Psoas muscle (tissue), 7 donors: ENCODE measurements at regions not wholly inside any gene's neighbourhood (a gene's known extent, or its start where the extent isn't known, plus 50 kb on each side); places are given as distances from the start of the nearest gene placed in this dataset.
"Not testable (repeated sequence)": the region's sequence is repeated elsewhere in the genome, so short reads cannot be mapped to it uniquely, and the experiment has no call there.

ENCODE experiments used
- ATAC-seq, 4 donors: fragments of 200-7000 bp; cut with Tn5 transposase; one replicate each; pipeline ENCODE4 v1.9.1; 2020; ENCODE audit warnings: moderate library complexity in 3 of 4, mild to moderate bottlenecking in 2 of 4
- DNase-seq, 2 donors: peaks; one replicate each; pipeline ENCODE4 v3.0.0-alpha.2; 2020
- H3K27ac ChIP-seq: fragments of 200-600 bp; one replicate; pipeline ENCODE4 v1.8.0; 2022
- H3K27me3 ChIP-seq, 3 donors: fragments of 200-600 bp in 1 of 3; one replicate each; pipeline versions ENCODE4 v1.6.1 to v1.8.0; 2013 to 2022; ENCODE audit warnings: low read length in 2 of 3, mild to moderate bottlenecking in 2 of 3, moderate library complexity in 1 of 3; ENCODE audit not compliant: insufficient read depth in 3 of 3
- H3K36me3 ChIP-seq, 2 donors: fragments of 200-600 bp in 1 of 2; one replicate each; pipeline versions ENCODE4 v1.6.1 to v1.8.0; 2013 to 2022; ENCODE audit warnings: low read depth in 1 of 2, mild to moderate bottlenecking in 1 of 2, moderate library complexity in 1 of 2; ENCODE audit not compliant: insufficient read depth in 1 of 2
- H3K4me1 ChIP-seq: fragments of 200-600 bp; one replicate; pipeline ENCODE4 v1.8.0; 2022
- H3K4me3 ChIP-seq: fragments of 200-600 bp; one replicate; pipeline ENCODE4 v1.8.0; 2022; ENCODE audit warnings: mild to moderate bottlenecking
- H3K9me3 ChIP-seq: fragments of 200-600 bp; one replicate; pipeline ENCODE4 v1.8.0; 2022
- CTCF ChIP-seq: fragments of 200-600 bp; IDR thresholded peaks from one replicate; pipeline ENCODE4 v1.8.0; 2022; ENCODE audit warnings: antibody characterized with exemption
- WGBS, 3 donors: extraction: QIAGEN DNeasy Blood & Tissue Kit; methylation state at CpG; one replicate each; pipeline versions ENCODE4 v1.1.6 to v1.1.7; 2013; 5-methylcytosine and 5-hydroxymethylcytosine counted together
- intact Hi-C, 2 donors: fragments of 100-400 bp; cut with DNase I; formaldehyde crosslinking; loops; one replicate each; pipeline versions ENCODE4 v1.11.0 to v1.14.2; 2022
- donor health status: healthy with polysubstance abuse.
- donor health status: DM: no; HTN: no; CAD: no; lungs with moderate emphysema.
- donor health status: Bipolar disorder and iron deficiency.
- donor health status: healthy.
- donor health status: DM: yes; HTN: yes; CAD: no.
- donor health status: DM: no; HTN: no; CAD: no.
- donor health status: DM: yes; HTN: yes; CAD: no.

GRCh38 chr4:152062936-152063620, 302.3 kb upstream of the GATB start:
- Histone ChIP-seq H3K9me3 (no peaks in the 10 kb centered on the region), H3K4me3 (no peak overlapping the region), H3K27me3 (peaks cover 0 to 3% (median 0%) of the 10 kb centered on the region in 3 donors), H3K27ac (no peak overlapping the region), H3K4me1 (peaks cover 17% of the 10 kb centered on the region), H3K36me3 (no peaks in the 10 kb centered on the region)
- WGBS, 3 donors, result 43 to 93% (median 67%) methylated on average over 2 of the region's 2 CpGs
- ATAC-seq (no peak), DNase-seq (no peak)
- no peak for TF ChIP-seq CTCF
- intact Hi-C loops, result no loop called here

GRCh38 chr4:152054731-152055130, 293.9 kb upstream of the GATB start:
- 56 to 61% (median 60%) methylated on average over 3 of the region's 3 CpGs for WGBS, 3 donors
- Histone ChIP-seq H3K4me1 (no peaks in the 10 kb centered on the region), H3K27ac (no peak overlapping the region), H3K4me3 (no peak overlapping the region), H3K36me3 (no peaks in the 10 kb centered on the region), H3K27me3 (peaks cover 0 to 3% (median 0%) of the 10 kb centered on the region in 3 donors), H3K9me3 (no peaks in the 10 kb centered on the region)
- no peak for DNase-seq
- no peak for ATAC-seq
- intact Hi-C loops, result no loop called here
- TF ChIP-seq CTCF, result no peak

DNA sequence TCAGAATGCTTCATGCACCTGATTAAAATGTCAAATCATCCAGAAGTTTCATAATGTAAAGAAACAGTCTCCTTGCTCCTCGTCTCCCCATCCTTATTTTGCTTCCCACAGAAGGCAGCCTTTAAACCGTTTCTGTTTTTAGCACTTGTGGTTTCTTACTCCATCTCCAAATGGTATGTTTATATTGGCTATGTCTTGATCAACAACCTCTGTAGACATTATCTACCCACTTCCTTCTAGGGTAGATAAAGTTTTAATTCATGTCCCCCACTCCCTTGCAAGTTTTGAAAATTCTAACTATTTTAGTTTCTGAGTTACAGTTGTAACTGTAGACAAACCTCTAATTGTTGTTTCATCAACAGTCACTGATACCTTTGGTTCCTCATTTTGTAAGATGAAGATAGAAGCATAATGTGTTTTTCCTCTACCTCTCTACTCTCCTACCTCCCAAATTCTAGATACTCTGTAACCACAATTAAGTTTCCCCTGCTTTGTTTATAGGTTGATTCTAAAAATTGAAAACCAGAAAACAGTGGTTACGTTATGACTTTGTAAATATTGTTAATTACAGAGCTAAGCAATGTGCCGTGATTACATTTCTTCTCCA, 291.7 kb upstream of the GATB start:
- Histone ChIP-seq H3K4me1 (no peaks in the 10 kb centered on the region), H3K4me3 (no peak overlapping the region), H3K9me3 (no peaks in the 10 kb centered on the region), H3K27me3 (no peaks in the 10 kb centered on the region), H3K36me3 (no peaks in the 10 kb centered on the region), H3K27ac (no peak overlapping the region)
- TF ChIP-seq CTCF, result no peak
- no peak for DNase-seq
- no peak for ATAC-seq
- intact Hi-C loops, result no loop called here
- 75 to 78% (median 77%) methylated on average over 4 of the region's 4 CpGs for WGBS, 3 donors

- H3K9me3 ChIP-seq, H3K4me3 ChIP-seq, H3K36me3 ChIP-seq, H3K27ac ChIP-seq, DNase-seq, H3K4me1 ChIP-seq, intact Hi-C loops, H3K27me3 ChIP-seq, ATAC-seq: not testable (repeated sequence)
- 93 to 97% (median 96%) methylated on average over 15 of the region's 15 CpGs for WGBS, 3 donors
Observed at GRCh38 chr4:152051332-152051731, 290.5 kb upstream of the GATB start.

- no peaks in the 10 kb centered on the region for H3K27me3 ChIP-seq
- WGBS, 3 donors, result 70 to 86% (median 77%) methylated on average over 3 of the region's 3 CpGs
- no peak overlapping the region for H3K27ac ChIP-seq
- no peak for TF ChIP-seq CTCF
- intact Hi-C loops, result no loop called here
- DNase-seq, result no peak
- H3K9me3 ChIP-seq, result no peaks in the 10 kb centered on the region
- no peak overlapping the region for H3K4me3 ChIP-seq
- H3K36me3 ChIP-seq, result no peaks in the 10 kb centered on the region
- ATAC-seq, result no peak
- peaks cover 12% of the 10 kb centered on the region for H3K4me1 ChIP-seq
Observed at GRCh38 chr4:152050106-152050505, 289.3 kb upstream of the GATB start.
